Thyroid gland (tissue), 4 donors: ENCODE measurements at regions not wholly inside any gene's neighbourhood (a gene's known extent, or its start where the extent isn't known, plus 50 kb on each side); places are given as distances from the start of the nearest gene placed in this dataset.

Experiments used
- DNase-seq, 2 donors: peaks; one replicate each; pipeline ENCODE4 v3.0.0-alpha.2; 2019
- H3K27ac ChIP-seq, 3 donors: fragments of 200-600 bp; sonication (generic); 1 replicate in 2 of 3; 2 replicates in 1 of 3; pipeline ENCODE4 v1.5.1; 2016 to 2019; ENCODE audit warnings: mild to moderate bottlenecking in 1 of 3, moderate library complexity in 1 of 3
- H3K27me3 ChIP-seq: fragments of 200-600 bp; sonication (generic); one replicate; pipeline ENCODE4 v1.5.1; 2019
- H3K36me3 ChIP-seq, 2 donors: fragments of 200-600 bp; sonication (generic); one replicate each; pipeline ENCODE4 v1.5.1; 2016 to 2019
- H3K4me1 ChIP-seq, 2 donors: fragments of 200-600 bp; sonication (generic); one replicate each; pipeline ENCODE4 v1.5.1; 2017 to 2019
- H3K4me3 ChIP-seq, 3 donors: fragments of 200-600 bp; sonication (generic); replicated peaks in 1 of 3; 1 replicate in 2 of 3; 2 replicates in 1 of 3; pipeline ENCODE4 v1.5.1; 2016; ENCODE audit warnings: mild to moderate bottlenecking in 1 of 3
- H3K9me3 ChIP-seq: fragments of 200-600 bp; sonication (generic); one replicate; pipeline ENCODE4 v1.5.1; 2017
- POLR2A ChIP-seq, 2 donors: fragments of 450-650 bp; IDR thresholded peaks; one replicate each; pipeline ENCODE4 v1.6.1; 2017; ENCODE audit warnings: antibody characterized with exemption in 2 of 2, mild to moderate bottlenecking in 2 of 2, moderate library complexity in 1 of 2
- WGBS, 2 donors: methylation state at CpG; one replicate each; pipeline ENCODE4 v1.1.5; 2017; 5-methylcytosine and 5-hydroxymethylcytosine counted together
- intact Hi-C: fragments of 100-400 bp; cut with DNase I; formaldehyde crosslinking; loops from one replicate; pipeline ENCODE4 v1.15.1; 2023
- TF ChIP-seq, protein P1 (sequence below), 6 experiments: fragments of 200-600 bp in 3 of 6; fragments of 450-650 bp in 3 of 6; sonication (generic) in 3 of 6; IDR thresholded peaks; one replicate each; pipeline ENCODE4 v1.5.1; 2016 to 2019; ENCODE audit warnings: antibody characterized with exemption in 6 of 6, mild to moderate bottlenecking in 2 of 6, inconsistent platforms in 1 of 6, moderate library complexity in 1 of 6

DNA sequence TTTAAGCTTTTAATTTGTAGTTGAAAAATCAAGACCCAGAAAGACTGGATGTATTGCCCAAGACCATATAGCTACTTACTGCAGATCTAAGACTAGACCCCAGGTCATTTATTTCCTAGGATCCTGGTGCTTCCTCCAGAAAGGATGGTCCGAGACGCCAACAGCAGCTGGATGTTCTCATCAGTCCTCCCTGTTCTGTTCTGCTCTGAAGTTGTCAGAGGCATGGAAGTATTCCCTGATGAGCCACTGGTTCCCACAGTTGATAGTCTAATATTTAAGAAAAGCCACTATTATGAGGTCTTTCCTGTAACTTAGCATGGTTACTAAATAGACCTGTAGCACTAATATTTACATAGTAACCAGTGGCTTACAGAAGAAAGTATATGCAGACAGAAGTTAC lies 393.5 kb downstream of the MTX2 start:
- Histone ChIP-seq H3K9me3 (no peaks in the 10 kb centered on the region), H3K4me3 (no peak overlapping the region), H3K36me3 (no peaks in the 10 kb centered on the region), H3K27me3 (no peaks in the 10 kb centered on the region), H3K27ac (no peak overlapping the region), H3K4me1 (no peaks in the 10 kb centered on the region)
- TF ChIP-seq, protein P1, sequence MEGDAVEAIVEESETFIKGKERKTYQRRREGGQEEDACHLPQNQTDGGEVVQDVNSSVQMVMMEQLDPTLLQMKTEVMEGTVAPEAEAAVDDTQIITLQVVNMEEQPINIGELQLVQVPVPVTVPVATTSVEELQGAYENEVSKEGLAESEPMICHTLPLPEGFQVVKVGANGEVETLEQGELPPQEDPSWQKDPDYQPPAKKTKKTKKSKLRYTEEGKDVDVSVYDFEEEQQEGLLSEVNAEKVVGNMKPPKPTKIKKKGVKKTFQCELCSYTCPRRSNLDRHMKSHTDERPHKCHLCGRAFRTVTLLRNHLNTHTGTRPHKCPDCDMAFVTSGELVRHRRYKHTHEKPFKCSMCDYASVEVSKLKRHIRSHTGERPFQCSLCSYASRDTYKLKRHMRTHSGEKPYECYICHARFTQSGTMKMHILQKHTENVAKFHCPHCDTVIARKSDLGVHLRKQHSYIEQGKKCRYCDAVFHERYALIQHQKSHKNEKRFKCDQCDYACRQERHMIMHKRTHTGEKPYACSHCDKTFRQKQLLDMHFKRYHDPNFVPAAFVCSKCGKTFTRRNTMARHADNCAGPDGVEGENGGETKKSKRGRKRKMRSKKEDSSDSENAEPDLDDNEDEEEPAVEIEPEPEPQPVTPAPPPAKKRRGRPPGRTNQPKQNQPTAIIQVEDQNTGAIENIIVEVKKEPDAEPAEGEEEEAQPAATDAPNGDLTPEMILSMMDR (IDR thresholded peaks at IDR 0.05), result no peak
- TF ChIP-seq POLR2A (IDR thresholded peaks at IDR 0.05), result no peak
- 94 to 100% methylated on average over 2 of the region's 2 CpGs for WGBS, 2 donors
- intact Hi-C loops, result no loop called here
- no peak for DNase-seq

DNA sequence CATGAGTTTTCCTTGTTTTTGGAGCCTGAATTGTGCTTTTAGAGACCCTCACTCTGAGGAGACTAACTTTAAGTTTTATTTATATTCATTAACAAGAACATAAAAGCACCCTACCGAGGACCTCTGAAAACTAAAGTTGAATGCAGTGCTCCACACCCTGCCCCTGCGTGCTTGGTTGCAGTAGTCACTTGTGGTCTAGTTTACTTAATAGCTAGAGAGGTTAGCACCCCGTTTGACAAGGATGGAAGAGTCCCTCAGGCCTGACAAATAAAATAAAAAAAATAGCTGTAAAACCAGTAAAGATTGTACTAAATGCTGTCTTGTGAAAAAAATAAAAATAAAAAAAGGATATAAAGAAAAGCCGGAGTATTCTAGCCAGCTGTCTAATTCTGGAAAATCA lies 395.2 kb downstream of the MTX2 start:
- H3K27ac ChIP-seq, result no peak overlapping the region
- 54 to 62% methylated on average over 4 of the region's 4 CpGs for WGBS, 2 donors
- no peak for TF ChIP-seq POLR2A (IDR thresholded peaks at IDR 0.05)
- TF ChIP-seq, protein P1 (IDR thresholded peaks at IDR 0.05), result no peak
- intact Hi-C loops, result no loop called here
- H3K9me3 ChIP-seq, result no peaks in the 10 kb centered on the region
- no peaks in the 10 kb centered on the region for H3K36me3 ChIP-seq
- H3K27me3 ChIP-seq, result no peaks in the 10 kb centered on the region
- H3K4me1 ChIP-seq, result peaks cover 0 to 3% of the 10 kb centered on the region in 2 donors
- DNase-seq, result no peak
- no peak overlapping the region for H3K4me3 ChIP-seq

DNA sequence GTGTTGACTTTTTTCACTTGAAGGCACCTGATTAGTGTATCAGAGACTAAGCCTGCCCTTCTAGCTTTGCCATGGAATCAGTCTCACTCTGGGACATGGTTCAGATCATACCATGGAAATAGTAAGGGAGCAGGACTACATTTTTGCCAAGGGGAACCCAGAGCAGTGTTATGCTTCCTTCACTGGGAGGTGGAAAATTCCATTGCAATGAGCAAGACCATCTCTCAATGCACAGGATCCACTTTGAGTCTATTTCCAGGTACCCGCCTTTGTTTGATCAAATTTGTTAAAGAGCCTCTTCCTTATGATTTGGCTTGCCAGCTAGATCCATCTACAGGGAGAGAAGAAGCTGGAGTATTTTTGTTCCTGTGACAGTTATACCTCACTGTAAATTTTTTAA lies 395.8 kb downstream of the MTX2 start:
- Histone ChIP-seq H3K4me3 (no peak overlapping the region), H3K36me3 (no peaks in the 10 kb centered on the region), H3K27me3 (no peaks in the 10 kb centered on the region), H3K9me3 (no peaks in the 10 kb centered on the region), H3K27ac (no peak overlapping the region), H3K4me1 (peaks cover 0 to 6% of the 10 kb centered on the region in 2 donors)
- 90 to 94% methylated on average over 1 of the region's 1 CpG for WGBS, 2 donors
- no peak for DNase-seq
- no peak for TF ChIP-seq POLR2A (IDR thresholded peaks at IDR 0.05)
- TF ChIP-seq, protein P1 (IDR thresholded peaks at IDR 0.05), result no peak
- intact Hi-C loops, result no loop called here

DNA sequence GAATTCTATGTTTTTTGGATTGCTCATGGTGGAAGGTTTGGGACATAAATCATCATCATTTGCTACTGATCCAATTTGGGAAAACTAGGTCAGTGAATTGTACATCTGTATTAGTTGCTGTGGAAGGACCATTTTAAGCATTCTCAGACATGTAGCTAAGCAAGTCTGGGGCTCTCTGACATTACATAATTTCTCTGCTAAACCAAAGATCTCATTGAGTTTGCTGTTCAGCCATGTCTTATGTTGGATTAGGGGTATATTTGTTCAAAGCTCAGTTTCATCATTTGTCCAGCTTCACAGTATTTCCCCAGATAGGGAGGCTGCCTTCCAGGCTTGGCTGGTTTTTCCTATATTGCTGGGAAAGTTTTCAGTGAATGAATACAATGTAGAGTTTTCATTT lies 399.7 kb downstream of the MTX2 start:
- H3K9me3 ChIP-seq, result no peaks in the 10 kb centered on the region
- H3K4me3 ChIP-seq, result no peak overlapping the region
- H3K27ac ChIP-seq, result no peak overlapping the region
- intact Hi-C loops, result no loop called here
- no peak for DNase-seq
- peaks cover 0 to 6% of the 10 kb centered on the region in 2 donors for H3K4me1 ChIP-seq
- no peaks in the 10 kb centered on the region for H3K36me3 ChIP-seq
- H3K27me3 ChIP-seq, result no peaks in the 10 kb centered on the region
- TF ChIP-seq, protein P1 (IDR thresholded peaks at IDR 0.05), result no peak
- TF ChIP-seq POLR2A (IDR thresholded peaks at IDR 0.05), result no peak

DNA sequence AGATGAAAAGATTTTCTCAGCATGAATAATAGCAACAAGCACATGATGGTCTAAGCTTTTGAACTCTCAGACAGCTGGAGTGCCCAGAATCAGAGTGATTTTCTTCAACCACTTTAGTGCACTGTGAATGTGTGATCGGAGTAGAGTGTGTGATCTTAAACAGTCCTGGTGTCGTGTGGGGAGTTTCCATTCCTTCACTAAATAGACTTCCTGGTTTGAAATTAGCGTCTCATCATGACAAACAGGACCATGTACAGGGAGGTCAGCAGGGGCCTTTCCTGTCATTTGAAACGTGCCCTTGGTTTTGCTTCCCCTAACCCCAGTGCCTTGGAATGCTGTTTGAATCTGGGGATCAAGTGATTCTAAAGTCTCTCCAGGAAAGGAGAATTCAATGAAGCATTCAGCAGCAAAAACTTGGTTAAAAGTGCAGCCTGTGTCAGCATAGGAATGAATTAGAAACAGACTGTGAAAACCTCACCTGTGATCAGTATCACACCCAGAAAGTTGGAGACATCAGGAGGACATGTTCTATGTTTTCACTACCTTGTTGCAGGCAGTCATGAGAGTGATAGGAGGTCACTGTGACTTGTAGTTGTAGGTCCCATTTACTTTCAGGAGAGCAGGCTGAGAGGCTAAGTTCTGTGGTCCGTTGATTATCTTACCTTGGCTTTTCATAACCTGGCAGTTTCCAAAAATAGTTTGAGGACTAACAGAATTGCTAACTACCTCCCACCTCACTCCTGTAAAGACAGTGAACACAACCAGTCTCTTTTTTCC lies 400.3 kb downstream of the MTX2 start:
- intact Hi-C loops, result no loop called here
- Histone ChIP-seq H3K9me3 (no peaks in the 10 kb centered on the region), H3K27me3 (no peaks in the 10 kb centered on the region), H3K36me3 (no peaks in the 10 kb centered on the region), H3K4me3 (no peak overlapping the region), H3K27ac (no peak overlapping the region), H3K4me1 (peaks cover 0 to 6% of the 10 kb centered on the region in 2 donors)
- DNase-seq, result no peak
- WGBS, 2 donors, result 22 to 30% methylated on average over 5 of the region's 5 CpGs
- no peak for TF ChIP-seq POLR2A (IDR thresholded peaks at IDR 0.05)
- TF ChIP-seq, protein P1 (IDR thresholded peaks at IDR 0.05), result no peak
